ENCODE measurements at regions not wholly inside any gene's neighbourhood (a gene's known extent, or its start where the extent isn't known, plus 50 kb on each side); places are given as distances from the start of the nearest gene placed in this dataset.
A peak's percentile ranks its signal among the peaks of the same experiment; 100 is the strongest.
"Not testable (repeated sequence)": the region's sequence is repeated elsewhere in the genome, so short reads cannot be mapped to it uniquely, and the experiment has no call there.

DNA sequence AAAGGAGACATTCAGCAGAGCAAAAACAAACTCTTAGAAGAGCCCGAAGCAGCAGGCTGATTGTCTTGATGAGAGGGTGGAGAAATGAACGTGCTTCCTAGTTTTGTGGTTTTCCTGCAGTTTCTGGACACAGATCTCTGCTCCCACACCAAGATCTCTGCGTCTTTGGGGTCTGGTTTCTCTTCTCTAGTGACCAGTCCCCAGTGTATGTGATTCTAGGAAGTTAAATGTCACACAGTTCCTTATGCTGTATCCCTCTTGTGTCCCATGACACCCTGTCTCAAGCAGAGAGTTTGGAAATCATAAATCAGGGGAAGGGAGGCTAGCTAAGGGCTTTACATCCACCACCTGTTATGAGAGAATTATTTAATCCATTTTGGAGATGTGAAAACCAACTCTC is 55.4 kb upstream of the KLF14 start:
- TF ChIP-seq CTCF (IDR thresholded peaks at IDR 0.05) (no peak), ZFX (IDR thresholded peaks at IDR 0.05; ENCODE audit: borderline replicate concordance) (no peak)
- H3K27ac ChIP-seq, result no peak overlapping the region

- H3K27ac ChIP-seq, result no peak overlapping the region
- no peak for TF ChIP-seq CTCF (IDR thresholded peaks at IDR 0.05)
- no peak for TF ChIP-seq ZFX (IDR thresholded peaks at IDR 0.05; ENCODE audit: borderline replicate concordance)
Measured at GRCh38 chr7:130791746-130792145, 57.7 kb upstream of the KLF14 start.

DNA sequence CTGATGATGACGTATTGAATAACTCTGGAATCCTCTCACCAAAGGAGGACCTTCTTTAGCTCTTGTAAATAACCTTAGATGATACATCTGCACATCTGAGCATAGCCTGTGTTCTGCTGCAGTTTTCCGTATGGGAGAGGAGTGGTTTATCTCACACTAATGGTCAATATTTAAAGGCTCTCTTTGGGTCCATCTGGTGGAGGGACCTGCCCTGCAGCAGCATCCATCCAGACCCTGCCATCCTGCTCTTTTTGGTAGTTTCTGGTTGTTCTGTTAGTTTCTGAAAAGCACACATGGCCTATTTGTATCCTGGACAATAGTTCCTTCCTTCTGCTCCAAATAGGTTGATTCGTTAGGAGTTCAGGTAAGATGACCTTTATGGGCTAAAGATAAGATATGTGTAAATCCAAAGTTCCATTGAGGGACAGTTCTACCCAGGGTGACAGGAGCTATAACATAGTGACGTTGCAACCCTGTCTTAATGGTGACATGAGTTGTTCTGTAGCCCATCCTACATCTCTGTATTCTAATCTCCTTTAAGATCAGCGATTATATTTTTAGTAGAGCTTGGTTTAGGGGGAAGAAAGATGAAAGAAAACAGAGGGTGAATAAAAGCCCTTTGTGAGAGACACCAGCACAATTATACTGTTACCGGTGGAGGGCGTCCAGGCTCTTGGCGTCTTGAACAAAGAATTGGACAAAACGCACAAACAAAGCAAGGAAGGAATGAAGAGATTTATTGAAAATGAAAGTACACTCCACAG is 60.0 kb upstream of the KLF14 start:
- no peak overlapping the region for H3K27ac ChIP-seq
- TF ChIP-seq CTCF (IDR thresholded peaks at IDR 0.05) (0 out of 2 replicates have a peak, but pooled peaks have one; percentile 18), ZFX (IDR thresholded peaks at IDR 0.05; ENCODE audit: borderline replicate concordance) (no peak)

DNA sequence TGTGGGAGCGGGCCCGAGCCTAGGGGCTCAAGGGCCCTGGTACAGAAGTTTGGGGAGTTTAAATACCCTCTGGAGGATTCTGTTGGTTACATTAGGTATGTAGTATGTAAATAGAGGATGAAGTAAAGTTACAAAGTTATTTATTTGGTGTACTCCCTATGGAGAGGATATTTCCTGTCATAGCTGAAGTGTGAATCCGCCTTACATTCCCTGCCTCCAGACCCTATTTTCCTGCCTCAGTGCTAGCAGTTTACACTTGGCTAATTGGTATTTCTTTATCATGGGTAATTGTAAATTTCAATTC is 60.6 kb upstream of the KLF14 start:
- no peak overlapping the region for H3K27ac ChIP-seq

DNA sequence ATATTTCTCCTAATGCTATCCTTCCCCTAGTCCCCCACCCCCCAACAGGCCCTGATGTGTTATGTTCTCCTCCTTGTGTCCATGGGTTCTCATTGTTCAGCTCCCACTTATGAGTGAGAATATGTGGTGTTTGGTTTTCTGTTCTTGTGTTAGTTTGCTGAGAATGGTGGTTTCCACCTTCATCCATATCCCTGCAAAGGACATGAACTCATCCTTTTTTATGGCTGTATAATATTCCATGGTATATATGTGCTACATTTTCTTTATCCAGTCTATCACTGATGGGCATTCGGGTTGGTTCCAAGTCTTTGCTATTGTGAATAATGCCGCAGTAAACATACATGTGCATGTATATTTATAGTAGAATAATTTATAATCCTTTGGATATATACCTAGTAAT is 62.4 kb upstream of the KLF14 start:
- not testable (repeated sequence) for H3K27ac ChIP-seq

More for the DNA sequence above, 60.6 kb upstream of the KLF14 start:
- TF ChIP-seq CTCF (IDR thresholded peaks at IDR 0.05) (no peak), ZFX (IDR thresholded peaks at IDR 0.05; ENCODE audit: borderline replicate concordance) (no peak)

- no peak overlapping the region for H3K27ac ChIP-seq
- TF ChIP-seq ZFX (IDR thresholded peaks at IDR 0.05; ENCODE audit: borderline replicate concordance) (no peak), CTCF (IDR thresholded peaks at IDR 0.05) (no peak)
Measured at GRCh38 chr7:130803127-130803526, 69.1 kb upstream of the KLF14 start.

GRCh38 chr7:130804220-130804619 is 70.2 kb upstream of the KLF14 start:
- no peak for TF ChIP-seq ZFX (IDR thresholded peaks at IDR 0.05; ENCODE audit: borderline replicate concordance)
- no peak for TF ChIP-seq CTCF (IDR thresholded peaks at IDR 0.05)
- H3K27ac ChIP-seq, result no peak overlapping the region

DNA sequence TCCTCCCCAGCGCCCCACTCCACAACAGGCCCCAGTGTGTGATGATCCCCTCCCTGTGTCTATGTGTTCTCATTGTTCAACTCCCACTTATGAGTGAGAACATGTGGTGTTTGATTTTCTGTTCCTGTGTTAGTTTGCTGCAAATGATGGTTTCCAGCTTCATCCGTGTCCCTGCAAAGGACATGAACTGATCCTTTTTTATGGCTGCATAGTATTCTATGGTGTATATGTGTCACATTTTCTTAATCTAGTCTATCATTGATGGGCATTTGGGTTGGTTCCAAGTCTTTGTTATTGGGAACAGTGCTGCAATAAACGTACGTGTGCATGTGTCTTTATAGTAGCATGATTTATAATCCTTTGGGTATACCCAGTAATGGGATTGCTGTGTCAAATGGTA is 78.8 kb upstream of the KLF14 start:
- not testable (repeated sequence) for H3K27ac ChIP-seq

Data from 22Rv1 (cell line).